GM19043 (cell line): ENCODE measurements at regions not wholly inside any gene's neighbourhood (a gene's known extent, or its start where the extent isn't known, plus 50 kb on each side); places are given as distances from the start of the nearest gene placed in this dataset.
"Not testable (repeated sequence)": the region's sequence is repeated elsewhere in the genome, so short reads cannot be mapped to it uniquely, and the experiment has no call there.

Source experiments
- ATAC-seq: cut with Tn5 transposase; IDR thresholded peaks from one replicate; pipeline ENCODE4 v1.9.1; 2021; ENCODE audit warnings: low read depth; ENCODE audit not compliant: unreplicated experiment

- ATAC-seq = no peak
These were observed 104.3 kb upstream of the SLC24A3 start for GRCh38 chr20:19108155-19108554.

- no peak for ATAC-seq
These were observed 102.2 kb upstream of the SLC24A3 start for GRCh38 chr20:19110285-19110684.

GRCh38 chr20:19110881-19111460, 101.5 kb upstream of the SLC24A3 start:
- ATAC-seq = no peak

- no peak for ATAC-seq
These were observed 99.6 kb upstream of the SLC24A3 start for GRCh38 chr20:19112828-19113227.

GRCh38 chr20:19113343-19113930, 99.0 kb upstream of the SLC24A3 start:
- ATAC-seq = no peak

- no peak for ATAC-seq
These were observed 98.0 kb upstream of the SLC24A3 start for GRCh38 chr20:19114410-19114809.

DNA sequence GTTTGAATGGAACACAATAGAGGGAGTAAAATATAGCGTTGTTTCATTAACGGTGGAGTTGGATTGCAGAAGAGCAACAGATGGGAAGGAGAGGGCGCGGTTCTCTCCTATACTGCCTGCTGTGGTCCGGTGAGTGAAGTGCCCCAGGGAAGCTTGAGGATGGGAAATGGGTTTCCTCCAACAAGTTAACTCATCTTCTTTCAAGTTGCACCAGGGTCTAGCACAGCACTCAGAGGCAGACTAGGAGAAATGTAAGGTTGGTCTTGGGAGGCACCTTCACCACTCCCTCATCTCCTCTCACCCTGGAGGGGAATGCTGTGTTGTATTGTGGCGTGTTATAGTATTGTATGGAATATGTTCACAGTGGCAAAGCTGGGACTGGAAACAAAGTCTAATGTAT, 96.9 kb upstream of the SLC24A3 start:
- ATAC-seq = no peak

- no peak for ATAC-seq
These were observed 92.4 kb upstream of the SLC24A3 start for GRCh38 chr20:19120011-19120410.

GRCh38 chr20:19120569-19120968, 91.9 kb upstream of the SLC24A3 start:
- no peak for ATAC-seq

GRCh38 chr20:19121463-19121862, 91.0 kb upstream of the SLC24A3 start:
- no peak for ATAC-seq

GRCh38 chr20:19121916-19122315, 90.5 kb upstream of the SLC24A3 start:
- ATAC-seq = no peak

- ATAC-seq = no peak
These were observed 90.0 kb upstream of the SLC24A3 start for GRCh38 chr20:19122395-19122794.

DNA sequence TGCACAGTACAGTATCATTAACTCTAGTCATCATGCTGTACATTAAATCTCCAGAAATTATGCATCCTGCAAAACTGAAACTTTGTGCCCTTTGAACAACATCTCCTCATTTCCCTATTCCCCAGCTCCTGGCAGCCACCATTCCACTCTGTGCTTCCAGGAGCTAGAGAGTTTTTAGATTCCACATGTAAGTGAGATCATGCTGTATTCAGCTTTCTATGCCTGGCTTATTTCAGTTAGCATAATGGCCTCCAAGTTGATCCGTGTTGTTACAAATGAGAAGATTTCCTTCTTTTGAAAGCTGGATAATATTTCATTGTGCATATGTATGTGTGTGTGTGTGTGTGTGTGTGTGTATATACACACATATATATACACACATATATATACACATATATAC, 86.9 kb upstream of the SLC24A3 start:
- ATAC-seq = no peak

- no peak for ATAC-seq
These were observed 83.1 kb upstream of the SLC24A3 start for GRCh38 chr20:19129306-19129705.

DNA sequence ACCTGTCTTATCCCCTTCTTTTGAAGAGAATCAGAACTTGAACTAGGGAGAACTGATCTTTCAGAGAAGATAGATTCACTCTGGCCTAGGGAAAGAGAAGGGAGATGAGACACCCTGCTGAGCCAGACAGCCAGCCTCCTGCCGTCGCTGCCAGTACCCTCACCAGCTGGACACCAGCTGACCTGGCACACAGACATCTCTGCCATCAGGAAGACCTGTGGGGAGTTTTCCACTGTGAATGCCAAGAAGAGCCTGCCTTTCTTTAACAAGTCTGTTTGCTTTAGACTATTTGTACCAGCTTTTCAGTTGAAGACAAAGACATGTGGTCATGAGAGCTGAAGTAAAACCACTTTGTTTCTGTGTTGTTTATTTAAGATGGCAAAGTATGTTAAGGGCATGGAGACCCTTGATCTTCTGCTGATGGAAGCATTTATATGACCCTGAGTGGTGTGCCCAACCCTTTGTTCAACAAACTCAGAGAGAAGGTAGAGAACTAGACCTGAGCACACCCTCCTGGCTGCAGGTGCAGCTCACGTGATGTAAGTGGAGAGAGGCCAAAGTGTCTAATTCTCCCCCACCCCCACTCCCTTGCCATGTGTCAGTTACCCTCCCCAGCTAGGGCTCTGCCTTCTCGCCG, 82.3 kb upstream of the SLC24A3 start:
- no peak for ATAC-seq

DNA sequence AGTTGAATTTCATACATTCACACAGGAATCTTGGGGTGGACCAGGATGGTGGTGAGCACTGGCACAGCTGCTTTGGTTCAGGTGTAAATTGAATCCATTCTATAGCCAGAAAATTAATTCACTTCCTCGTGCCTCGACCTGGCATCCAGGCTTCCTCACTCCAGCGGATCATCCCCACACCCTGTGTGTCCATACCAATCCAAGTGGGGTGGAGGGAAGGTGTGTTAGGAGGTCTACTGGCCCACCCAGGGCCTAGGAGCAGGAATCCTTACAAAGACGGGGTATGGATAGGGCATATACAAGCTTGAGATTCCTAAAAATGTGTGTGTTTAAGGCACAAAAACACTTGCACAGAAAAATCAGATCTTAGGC, 81.8 kb upstream of the SLC24A3 start:
- ATAC-seq = no peak

DNA sequence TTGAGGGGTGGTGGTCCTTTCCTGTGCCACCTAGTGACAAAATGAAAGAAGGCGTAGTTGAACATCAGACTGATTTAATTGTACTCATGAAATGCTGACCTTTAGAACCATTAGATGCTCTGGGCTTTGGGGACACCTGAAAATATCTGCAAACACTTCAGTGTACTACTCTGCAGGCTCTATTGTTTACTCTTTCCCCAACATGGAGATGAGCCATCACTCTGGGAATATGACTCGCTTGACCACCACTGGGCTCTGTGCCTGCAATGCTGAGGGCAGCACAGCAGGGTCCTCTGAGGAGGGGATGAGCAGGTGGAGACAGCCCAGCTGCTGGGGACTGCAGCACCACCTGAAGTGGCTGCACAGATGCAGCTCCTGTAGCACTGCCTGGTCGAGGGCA, 74.8 kb upstream of the SLC24A3 start:
- no peak for ATAC-seq

DNA sequence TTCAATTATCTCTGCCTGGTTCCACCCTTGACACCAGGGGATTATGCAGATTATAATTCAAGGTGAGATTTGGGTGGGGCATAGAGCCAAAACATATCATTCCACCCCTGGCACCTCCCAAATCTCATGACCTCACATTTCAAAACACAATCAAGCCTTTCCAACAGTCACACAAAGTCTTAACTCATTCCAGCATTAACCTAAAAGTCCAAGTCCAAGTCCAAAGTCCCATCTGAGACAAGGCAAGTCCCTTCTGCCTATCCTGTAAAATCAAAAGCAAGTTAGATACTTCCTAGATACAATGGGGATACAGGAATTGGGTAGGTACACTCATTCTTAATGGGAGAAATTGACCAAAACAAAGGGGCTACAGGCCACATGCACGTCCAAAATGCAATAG, 73.7 kb upstream of the SLC24A3 start:
- no peak for ATAC-seq

GRCh38 chr20:19139584-19139983, 72.9 kb upstream of the SLC24A3 start:
- not testable (repeated sequence) for ATAC-seq

GRCh38 chr20:19141998-19142397, 70.4 kb upstream of the SLC24A3 start:
- no peak for ATAC-seq

DNA sequence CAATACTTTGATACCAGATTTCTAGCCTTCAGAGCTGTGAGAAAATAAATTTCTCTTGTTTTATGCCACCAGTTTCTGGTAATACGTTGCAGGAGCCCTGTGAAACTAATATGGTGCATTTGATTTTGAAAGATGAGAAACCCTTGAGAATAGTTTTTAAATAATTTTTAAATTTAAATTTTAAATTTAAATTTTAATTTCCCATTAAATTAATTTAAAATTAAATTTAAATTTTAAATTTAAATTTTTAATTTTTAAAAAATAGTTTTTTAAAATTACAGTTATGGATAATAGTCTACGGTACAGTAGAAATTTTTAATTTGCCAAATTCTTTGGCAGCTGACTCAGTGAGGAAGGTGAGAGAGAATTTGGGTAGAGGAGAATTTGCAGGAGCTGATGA, 68.6 kb upstream of the SLC24A3 start:
- no peak for ATAC-seq

DNA sequence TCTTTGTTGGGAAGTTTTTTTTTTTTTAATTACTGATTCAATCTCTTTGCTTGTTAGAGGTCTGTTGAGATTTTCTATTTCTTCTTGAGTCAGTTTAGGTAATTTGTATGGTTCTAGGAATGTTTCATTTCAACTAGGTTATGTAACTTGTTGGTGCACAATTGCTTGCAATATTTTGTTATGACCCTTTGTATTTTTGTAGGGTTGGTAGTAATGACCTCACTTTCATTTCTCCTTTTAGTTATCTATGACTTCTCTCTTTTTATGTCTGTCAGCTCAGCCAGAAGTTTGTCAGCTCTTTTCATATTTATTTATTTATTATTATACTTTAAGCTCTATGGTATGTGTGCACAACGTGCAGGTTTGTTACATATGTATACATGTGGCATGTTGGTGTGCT, 51.1 kb upstream of the SLC24A3 start:
- no peak for ATAC-seq
